Embryonic facial prominence (tissue), 1 donor: ENCODE measurements at regions not wholly inside any gene's neighbourhood (a gene's known extent, or its start where the extent isn't known, plus 50 kb on each side); places are given as distances from the start of the nearest gene placed in this dataset.

Experiments used
- DNase-seq: peaks from one replicate; pipeline ENCODE4 v3.0.0-alpha.2; 2016; ENCODE audit errors: extremely low spot score

GRCh38 chr17:17416400-17417360, 60.1 kb upstream of the MED9 start:
- no peak for DNase-seq

GRCh38 chr17:17417718-17418181, 59.0 kb upstream of the MED9 start:
- DNase-seq, result no peak

- no peak for DNase-seq
These were observed 57.6 kb upstream of the MED9 start for GRCh38 chr17:17419166-17419565.

- no peak for DNase-seq
These were observed 57.2 kb upstream of the MED9 start for GRCh38 chr17:17419631-17420030.

- DNase-seq, result no peak
These were observed 56.7 kb upstream of the MED9 start for GRCh38 chr17:17420082-17420481.

- DNase-seq, result no peak
These were observed 56.1 kb upstream of the MED9 start for GRCh38 chr17:17420561-17421269.

GRCh38 chr17:17421346-17422216, 55.2 kb upstream of the MED9 start:
- no peak for DNase-seq

GRCh38 chr17:17422217-17422610, 54.6 kb upstream of the MED9 start:
- no peak for DNase-seq

- no peak for DNase-seq
These were observed 54.2 kb upstream of the MED9 start for GRCh38 chr17:17422641-17423040.

GRCh38 chr17:17423656-17424055, 53.1 kb upstream of the MED9 start:
- no peak for DNase-seq

- no peak for DNase-seq
These were observed 52.2 kb upstream of the MED9 start for GRCh38 chr17:17424552-17424951.

GRCh38 chr17:17425005-17425404, 51.8 kb upstream of the MED9 start:
- no peak for DNase-seq

GRCh38 chr17:17425591-17425990, 51.2 kb upstream of the MED9 start:
- no peak for DNase-seq

- DNase-seq, result no peak
These were observed 50.6 kb upstream of the MED9 start for GRCh38 chr17:17426184-17426583.
